NB4 (cell line): ENCODE measurements at regions not wholly inside any gene's neighbourhood (a gene's known extent, or its start where the extent isn't known, plus 50 kb on each side); places are given as distances from the start of the nearest gene placed in this dataset.

Experiments used
- DNase-seq: peaks from one replicate; pipeline ENCODE4 v3.0.0; 2010; ENCODE audit warnings: low read depth
- H3K4me3 ChIP-seq: one replicate; pipeline ENCODE4 v1.5.1; 2011; ENCODE audit warnings: mild to moderate bottlenecking, low read depth, low read length, moderate library complexity
- CTCF ChIP-seq: IDR thresholded peaks from one replicate; pipeline ENCODE4 v1.5.1; 2012; ENCODE audit warnings: low read depth, low read length
- MAX ChIP-seq: IDR thresholded peaks from 2 replicates; pipeline ENCODE4 v1.6.1; 2011; ENCODE audit warnings: low read depth, low read length
- MYC ChIP-seq: IDR thresholded peaks from 2 replicates; pipeline ENCODE4 v1.6.1; 2011; ENCODE audit warnings: low read depth, low read length
- POLR2A ChIP-seq: IDR thresholded peaks from 2 replicates; pipeline ENCODE4 v1.6.1; 2011; ENCODE audit warnings: mild to moderate bottlenecking; ENCODE audit not compliant: insufficient read length; ENCODE audit errors: extremely low read depth

- no peak for DNase-seq
- no peak for TF ChIP-seq MYC
- TF ChIP-seq POLR2A = no peak
- TF ChIP-seq MAX = no peak
- no peak for TF ChIP-seq CTCF
- no peak overlapping the region for H3K4me3 ChIP-seq
Observed at GRCh38 chr13:79155883-79156282, 250.2 kb downstream of the RBM26 start.

- TF ChIP-seq POLR2A (no peak), MYC (no peak), CTCF (no peak), MAX (no peak)
- no peak for DNase-seq
- no peak overlapping the region for H3K4me3 ChIP-seq
Observed at GRCh38 chr13:79149210-79149609, 256.8 kb downstream of the RBM26 start.

GRCh38 chr13:79141082-79141481 is 265.0 kb downstream of the RBM26 start:
- H3K4me3 ChIP-seq = no peak overlapping the region
- DNase-seq = no peak
- no peak for TF ChIP-seq POLR2A
- TF ChIP-seq MAX = no peak
- TF ChIP-seq MYC = no peak
- no peak for TF ChIP-seq CTCF

GRCh38 chr13:79128158-79128557 is 277.9 kb downstream of the RBM26 start:
- TF ChIP-seq POLR2A = no peak
- peak; percentile 55; the same call in 1 of the 2 replicates for TF ChIP-seq MYC
- H3K4me3 ChIP-seq = no peak overlapping the region
- DNase-seq = peak; percentile 94

- no peak for TF ChIP-seq POLR2A
- no peak overlapping the region for H3K4me3 ChIP-seq
- peak; percentile 8 for DNase-seq
Observed at GRCh38 chr13:79126706-79127105, 279.3 kb downstream of the RBM26 start.

GRCh38 chr13:79124183-79124582 is 281.9 kb downstream of the RBM26 start:
- no peak overlapping the region for H3K4me3 ChIP-seq
- DNase-seq = no peak
- no peak for TF ChIP-seq POLR2A
- no peak for TF ChIP-seq CTCF
- no peak for TF ChIP-seq MAX
- no peak for TF ChIP-seq MYC

GRCh38 chr13:79121286-79121685 is 284.8 kb downstream of the RBM26 start:
- H3K4me3 ChIP-seq = no peak overlapping the region
- TF ChIP-seq CTCF (no peak), POLR2A (no peak), MYC (no peak), MAX (no peak)
- no peak for DNase-seq
